HuH-7 (cell line): ENCODE measurements at regions not wholly inside any gene's neighbourhood (a gene's known extent, or its start where the extent isn't known, plus 50 kb on each side); places are given as distances from the start of the nearest gene placed in this dataset.

Experiments
- DNase-seq: peaks from one replicate; pipeline ENCODE4 v3.0.0; 2011; ENCODE audit warnings: low spot score

DNA sequence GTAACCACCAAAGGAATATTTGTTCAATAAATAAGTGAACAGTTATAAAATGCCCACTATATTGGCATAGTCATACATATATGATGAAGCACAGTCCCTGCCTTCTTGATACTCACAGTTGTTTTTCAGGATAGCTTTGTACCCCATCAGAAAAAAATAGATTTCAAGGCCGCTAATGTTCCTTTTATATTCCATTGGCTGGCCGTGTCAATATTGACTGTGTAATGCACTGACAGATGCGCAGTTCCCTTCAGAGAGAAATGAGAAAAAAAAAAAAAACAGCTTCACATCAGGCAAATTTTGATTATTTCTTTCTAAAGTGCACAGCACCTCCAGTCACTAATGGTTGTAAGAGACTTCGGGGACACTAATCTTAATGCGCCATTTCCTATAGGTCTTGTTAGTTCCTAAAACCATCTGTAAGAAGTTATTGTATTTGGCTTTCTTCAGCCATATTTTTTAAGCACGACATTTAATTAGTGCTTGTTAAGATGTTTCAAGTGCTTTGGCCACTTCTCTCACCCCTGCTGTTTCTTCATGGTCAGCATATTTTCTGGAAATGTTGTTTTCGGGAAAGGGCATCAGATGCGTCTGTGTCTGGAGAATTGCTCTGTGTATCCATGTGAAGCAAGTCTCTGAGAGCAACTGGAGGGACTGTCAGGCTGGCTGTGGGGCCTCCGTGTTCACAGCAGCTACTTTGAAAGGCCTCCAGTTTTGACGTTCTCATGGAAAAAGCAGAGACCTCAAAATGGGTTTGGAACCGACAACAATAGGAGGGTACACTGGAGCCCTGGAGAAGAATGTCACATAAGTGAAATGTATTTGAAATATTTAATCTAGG, 378.3 kb downstream of the MTX2 start:
- DNase-seq, result no peak

DNA sequence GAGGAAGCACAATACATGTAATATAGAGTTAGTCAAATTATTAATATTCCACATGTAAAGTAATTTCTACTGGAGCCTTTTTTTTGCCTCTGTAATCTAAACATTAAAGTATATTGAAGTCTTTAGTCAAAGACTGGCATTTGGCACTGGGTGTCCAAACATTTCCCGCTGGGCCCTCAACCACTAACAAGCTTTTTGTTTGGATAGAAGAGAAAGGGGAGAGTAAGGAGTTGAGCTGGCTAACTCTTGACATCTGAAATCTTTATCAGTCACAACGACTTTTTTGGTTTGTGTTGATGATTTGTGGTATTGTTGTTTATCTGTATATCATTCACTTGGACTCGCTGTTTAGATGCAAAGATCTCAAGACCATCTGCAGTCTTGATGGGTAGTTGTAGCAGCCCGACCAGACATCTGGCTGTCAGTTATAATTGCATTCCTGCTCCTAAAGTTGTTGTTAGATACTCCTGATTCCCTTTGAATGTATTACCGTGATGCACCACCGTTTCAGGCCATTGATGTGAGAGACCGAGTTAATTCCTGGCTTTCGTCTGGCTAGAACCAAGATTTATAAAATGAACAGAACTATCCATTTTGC, 379.6 kb downstream of the MTX2 start:
- DNase-seq, result no peak

DNA sequence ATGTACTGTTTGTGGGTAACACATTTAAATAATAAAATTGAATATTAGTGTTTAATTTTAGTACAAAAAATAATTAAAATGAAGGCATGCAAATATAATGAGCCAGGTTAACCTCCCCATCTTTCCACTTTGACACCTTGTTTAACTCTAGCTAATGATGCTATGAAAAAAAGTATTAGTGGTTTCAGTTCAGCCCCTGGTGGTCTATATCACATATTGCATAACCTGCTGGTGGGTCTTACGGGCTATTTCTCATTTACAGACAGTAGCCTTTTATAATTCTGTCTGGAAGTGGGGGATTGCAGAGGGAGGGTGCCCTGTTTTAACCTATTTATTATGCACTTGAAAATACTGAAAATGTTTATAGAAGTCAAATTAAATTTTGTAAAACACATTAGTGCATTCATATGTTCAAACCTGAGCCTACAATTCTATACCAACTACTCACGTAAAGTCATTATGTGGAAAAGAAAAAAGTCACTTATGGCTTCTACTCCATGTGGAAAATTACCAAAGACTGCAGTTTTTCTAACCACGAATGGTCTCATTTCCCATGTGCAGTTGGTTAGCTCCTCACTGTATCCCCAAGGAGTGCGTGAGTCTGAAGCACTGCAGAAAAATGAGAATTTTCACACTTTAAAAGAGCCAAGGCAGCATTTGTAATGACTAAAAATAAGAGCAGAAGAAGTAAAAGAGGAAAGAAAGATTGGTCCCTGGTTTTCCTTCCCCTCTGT, 381.0 kb downstream of the MTX2 start:
- DNase-seq, result no peak

DNA sequence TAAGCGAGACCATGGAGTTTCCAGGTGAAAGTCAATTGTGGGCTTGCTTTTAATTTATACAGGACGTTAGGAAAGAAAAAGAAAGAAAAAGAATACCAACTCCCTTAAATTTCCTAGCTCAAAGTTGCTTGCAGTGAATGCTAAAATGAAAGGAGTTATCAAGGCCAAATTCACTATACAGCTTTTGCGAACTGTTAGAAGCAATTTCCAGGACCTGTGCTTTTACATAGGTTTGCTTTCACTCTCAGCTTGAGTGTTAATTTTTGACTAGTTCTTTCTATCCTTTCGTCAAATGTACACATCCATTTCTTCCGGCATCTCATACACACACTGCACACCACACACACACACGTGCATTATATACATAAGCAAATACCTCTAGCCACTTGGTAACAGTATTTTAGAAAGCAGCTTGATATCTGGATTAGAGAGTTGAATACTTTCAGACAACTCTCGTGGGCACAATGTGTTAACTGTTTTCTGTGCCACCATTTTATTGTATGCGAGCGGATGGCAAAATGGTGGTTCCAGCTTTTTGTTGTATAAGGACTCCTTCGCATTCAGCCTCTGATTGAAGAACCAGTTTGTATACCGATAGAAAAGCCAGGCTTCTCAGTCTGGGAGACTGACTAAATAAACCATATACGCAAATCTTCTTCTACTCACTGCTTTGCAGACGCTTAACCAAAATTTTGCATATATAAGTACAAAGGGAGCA, 381.8 kb downstream of the MTX2 start:
- no peak for DNase-seq

DNA sequence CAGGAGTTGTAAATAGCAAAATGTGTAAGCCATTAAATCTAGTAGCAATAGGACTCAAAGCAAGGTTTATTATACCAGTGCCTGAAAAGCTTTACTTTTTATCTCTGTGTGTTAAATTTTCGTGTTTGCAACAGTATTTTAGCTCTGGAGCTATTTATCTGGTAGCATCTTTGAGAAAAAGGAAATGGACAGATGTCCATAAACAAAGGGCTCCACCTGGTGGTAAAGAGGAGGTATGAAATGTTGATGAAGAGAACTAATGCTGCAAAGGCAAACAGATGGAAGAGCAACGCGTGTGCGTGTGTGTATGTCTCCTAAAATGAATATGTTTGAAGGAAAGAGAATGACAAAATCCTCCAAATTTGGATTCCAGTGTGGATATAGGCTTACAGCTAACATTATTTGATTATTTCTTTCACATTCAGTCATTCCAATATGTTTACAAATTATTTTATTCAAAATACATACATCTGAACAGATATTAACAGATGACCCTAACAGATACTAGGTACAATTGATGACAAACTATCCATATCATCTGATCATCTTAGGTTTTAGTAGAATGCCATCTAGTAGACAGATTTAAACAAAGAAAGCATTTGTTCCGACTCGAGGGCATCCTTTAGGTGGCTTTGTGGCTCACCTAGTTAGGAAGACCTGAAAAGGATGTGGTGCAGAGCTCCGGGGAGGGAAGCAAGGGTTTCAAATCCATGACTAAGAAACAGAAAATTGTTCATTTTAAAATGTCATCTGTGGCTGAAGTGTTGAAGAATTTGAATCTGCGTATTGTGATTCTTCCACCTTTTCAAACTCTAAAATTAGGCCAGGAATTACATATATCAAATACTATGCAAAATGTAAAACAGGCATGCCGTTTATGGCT, 383.3 kb downstream of the MTX2 start:
- peak; percentile 28 for DNase-seq

DNA sequence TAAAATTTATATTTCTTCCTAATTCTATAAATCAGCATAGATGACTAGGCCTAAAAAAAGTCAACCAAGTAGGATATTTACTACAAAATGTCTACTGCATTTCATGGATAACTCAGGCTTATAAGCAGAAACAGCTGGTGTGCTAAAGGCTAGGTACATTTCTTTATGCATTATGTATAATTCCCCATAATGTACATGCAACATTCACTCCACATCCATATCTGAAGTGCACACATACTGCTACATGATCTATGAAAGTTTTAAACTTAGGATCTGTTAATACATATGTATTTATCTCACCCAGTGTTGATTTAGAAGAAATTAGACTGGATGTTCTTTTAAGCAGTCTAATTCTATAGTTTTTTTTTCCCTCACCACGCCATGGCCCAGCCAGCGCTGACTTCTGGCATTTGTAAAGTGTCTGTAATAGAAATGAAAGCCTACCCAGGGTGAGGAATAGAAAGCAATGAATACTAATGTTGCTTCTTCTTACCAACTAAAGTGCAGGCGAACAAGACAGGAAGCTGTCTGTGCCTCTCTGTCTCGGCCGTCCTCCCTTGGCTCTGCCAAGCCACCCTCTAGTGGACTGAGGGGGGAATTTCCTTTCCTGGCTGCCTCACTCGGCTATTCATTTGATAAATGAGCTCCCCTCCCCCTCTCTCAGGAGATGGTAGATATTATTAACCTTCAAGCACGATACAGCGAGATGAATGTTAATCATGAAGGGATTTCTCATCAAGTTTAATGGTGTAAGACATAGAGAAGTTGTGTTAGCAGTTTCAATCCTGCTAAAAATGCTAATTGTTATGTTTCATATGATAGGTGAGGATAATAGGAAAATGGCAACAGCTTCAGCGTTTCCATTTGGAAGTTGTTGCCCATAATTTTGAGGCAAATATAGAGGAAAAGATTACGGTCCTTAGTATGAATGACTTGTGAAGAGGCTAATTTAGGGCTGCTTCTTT, 384.5 kb downstream of the MTX2 start:
- DNase-seq, result peak; percentile 52

DNA sequence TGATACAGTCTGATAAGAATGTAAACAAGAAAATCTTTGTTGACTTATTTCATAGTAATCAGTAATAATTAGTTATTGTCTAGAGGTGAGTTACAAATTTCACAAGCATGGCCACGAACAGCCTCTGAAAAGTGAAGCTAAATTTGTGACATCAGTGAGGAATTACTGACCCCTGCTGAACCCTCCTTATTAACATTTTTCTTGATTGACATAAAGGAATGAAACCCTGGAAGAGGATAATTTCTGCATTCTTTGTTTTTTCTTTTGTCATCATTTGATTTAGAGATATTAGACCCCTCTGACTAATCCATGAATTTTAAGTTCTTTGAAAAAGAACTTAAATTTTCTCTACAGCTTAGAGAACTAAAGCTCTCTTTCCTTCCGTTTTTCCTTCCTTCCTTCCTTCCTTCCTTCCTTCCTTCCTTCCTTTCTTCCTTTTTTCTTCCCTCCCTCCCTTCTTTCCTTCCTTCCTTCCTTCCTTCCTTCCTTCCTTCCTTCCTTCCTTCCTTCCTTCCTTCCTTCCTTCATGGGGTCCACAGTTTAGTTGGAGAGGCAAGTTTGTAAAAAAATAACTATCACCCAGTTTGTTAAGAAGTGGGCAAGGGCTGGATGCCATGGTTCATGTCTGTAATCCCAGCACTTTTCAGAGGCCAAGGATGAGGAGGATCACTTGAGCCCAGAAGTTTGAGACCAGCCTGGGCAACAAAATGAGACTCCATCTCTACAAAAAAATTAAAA, 387.0 kb downstream of the MTX2 start:
- DNase-seq, result no peak

DNA sequence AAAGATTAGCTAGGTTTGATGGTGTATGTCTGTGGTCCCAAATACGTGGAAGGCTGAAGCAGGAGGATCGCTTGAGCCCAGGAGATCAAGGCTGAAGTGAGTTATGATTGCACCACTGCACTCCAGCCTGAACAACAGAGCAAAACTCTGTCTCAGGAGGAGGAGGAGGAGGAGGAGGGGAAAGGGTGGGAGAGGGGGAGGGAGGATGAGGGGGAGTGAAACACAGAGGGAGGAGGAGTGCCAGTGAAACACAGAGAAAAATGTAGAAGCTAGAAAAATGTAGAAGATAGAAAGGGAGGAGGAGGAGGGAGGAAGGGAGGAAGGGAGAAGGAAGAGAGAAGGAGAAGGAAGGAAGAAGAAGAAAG, 387.5 kb downstream of the MTX2 start:
- DNase-seq, result no peak

DNA sequence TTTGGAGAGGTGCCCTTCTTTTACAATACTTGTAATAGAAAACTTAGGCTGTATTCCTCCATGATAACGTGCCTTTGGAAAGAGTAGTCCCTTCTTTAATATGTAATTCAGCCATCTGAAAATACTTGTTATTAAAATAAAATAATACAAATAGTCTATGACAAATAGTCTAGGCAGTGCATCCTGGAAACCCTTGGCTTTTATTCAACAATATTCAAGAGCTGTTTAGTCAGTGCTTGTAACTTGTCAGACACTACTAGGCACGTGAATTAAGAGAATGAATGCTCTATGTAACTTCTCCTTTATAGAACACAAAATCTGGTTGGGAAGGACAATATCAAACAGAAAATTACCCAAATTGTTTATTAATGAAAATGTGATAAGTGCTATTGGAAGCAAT, 388.2 kb downstream of the MTX2 start:
- DNase-seq, result no peak

DNA sequence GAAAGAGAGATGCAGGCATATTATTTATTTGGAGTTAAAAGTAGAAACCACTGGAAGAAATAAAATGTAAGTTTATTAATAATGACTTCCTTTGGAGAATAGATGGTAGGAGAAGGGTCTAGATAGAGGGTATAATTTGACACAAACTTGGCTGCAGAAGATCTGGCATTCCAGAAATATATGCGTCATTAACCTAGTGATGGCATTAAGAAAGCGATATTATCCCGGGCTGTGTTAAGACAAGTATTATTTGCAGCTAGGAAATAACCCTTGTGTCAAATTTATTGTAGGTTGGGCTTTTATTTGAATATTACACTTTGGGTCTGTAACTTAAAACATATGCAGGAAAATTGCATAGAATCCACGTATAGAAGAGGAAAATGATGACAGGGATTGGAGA, 389.5 kb downstream of the MTX2 start:
- DNase-seq, result no peak

DNA sequence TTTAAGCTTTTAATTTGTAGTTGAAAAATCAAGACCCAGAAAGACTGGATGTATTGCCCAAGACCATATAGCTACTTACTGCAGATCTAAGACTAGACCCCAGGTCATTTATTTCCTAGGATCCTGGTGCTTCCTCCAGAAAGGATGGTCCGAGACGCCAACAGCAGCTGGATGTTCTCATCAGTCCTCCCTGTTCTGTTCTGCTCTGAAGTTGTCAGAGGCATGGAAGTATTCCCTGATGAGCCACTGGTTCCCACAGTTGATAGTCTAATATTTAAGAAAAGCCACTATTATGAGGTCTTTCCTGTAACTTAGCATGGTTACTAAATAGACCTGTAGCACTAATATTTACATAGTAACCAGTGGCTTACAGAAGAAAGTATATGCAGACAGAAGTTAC, 393.5 kb downstream of the MTX2 start:
- DNase-seq, result no peak

DNA sequence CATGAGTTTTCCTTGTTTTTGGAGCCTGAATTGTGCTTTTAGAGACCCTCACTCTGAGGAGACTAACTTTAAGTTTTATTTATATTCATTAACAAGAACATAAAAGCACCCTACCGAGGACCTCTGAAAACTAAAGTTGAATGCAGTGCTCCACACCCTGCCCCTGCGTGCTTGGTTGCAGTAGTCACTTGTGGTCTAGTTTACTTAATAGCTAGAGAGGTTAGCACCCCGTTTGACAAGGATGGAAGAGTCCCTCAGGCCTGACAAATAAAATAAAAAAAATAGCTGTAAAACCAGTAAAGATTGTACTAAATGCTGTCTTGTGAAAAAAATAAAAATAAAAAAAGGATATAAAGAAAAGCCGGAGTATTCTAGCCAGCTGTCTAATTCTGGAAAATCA, 395.2 kb downstream of the MTX2 start:
- DNase-seq, result no peak

DNA sequence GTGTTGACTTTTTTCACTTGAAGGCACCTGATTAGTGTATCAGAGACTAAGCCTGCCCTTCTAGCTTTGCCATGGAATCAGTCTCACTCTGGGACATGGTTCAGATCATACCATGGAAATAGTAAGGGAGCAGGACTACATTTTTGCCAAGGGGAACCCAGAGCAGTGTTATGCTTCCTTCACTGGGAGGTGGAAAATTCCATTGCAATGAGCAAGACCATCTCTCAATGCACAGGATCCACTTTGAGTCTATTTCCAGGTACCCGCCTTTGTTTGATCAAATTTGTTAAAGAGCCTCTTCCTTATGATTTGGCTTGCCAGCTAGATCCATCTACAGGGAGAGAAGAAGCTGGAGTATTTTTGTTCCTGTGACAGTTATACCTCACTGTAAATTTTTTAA, 395.8 kb downstream of the MTX2 start:
- no peak for DNase-seq

DNA sequence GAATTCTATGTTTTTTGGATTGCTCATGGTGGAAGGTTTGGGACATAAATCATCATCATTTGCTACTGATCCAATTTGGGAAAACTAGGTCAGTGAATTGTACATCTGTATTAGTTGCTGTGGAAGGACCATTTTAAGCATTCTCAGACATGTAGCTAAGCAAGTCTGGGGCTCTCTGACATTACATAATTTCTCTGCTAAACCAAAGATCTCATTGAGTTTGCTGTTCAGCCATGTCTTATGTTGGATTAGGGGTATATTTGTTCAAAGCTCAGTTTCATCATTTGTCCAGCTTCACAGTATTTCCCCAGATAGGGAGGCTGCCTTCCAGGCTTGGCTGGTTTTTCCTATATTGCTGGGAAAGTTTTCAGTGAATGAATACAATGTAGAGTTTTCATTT, 399.7 kb downstream of the MTX2 start:
- DNase-seq, result no peak

DNA sequence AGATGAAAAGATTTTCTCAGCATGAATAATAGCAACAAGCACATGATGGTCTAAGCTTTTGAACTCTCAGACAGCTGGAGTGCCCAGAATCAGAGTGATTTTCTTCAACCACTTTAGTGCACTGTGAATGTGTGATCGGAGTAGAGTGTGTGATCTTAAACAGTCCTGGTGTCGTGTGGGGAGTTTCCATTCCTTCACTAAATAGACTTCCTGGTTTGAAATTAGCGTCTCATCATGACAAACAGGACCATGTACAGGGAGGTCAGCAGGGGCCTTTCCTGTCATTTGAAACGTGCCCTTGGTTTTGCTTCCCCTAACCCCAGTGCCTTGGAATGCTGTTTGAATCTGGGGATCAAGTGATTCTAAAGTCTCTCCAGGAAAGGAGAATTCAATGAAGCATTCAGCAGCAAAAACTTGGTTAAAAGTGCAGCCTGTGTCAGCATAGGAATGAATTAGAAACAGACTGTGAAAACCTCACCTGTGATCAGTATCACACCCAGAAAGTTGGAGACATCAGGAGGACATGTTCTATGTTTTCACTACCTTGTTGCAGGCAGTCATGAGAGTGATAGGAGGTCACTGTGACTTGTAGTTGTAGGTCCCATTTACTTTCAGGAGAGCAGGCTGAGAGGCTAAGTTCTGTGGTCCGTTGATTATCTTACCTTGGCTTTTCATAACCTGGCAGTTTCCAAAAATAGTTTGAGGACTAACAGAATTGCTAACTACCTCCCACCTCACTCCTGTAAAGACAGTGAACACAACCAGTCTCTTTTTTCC, 400.3 kb downstream of the MTX2 start:
- no peak for DNase-seq

DNA sequence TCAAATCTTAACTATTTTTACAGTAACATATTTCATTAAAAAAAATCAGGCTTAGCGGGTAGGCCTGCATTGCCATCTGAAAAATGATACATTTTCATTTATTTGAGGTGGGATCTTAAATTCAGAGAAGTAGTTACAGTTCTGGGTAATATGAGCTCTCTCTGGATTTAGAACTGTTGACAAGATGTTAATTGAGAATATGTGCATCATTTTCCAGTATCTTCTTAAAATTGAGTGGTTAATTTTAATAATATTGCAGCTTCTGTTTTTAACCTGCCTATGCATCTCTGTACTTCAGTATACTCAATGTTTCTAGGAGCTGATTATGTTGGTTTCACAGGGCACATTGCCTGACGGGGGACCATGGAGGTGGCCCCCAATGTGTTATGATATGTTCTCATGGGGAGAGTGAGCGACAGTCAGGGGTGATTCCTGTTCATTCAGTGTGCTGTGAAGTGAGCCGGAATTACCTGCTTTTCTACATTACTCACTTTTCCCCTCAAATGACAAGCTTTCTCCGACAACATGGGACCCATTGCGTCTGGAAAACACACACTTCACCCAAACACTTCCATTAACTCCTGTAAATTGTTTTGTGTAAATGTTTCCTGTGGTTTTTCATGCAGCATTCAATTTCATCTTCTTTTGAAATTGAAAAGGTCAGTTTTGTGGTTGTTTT, 406.2 kb downstream of the MTX2 start:
- no peak for DNase-seq

DNA sequence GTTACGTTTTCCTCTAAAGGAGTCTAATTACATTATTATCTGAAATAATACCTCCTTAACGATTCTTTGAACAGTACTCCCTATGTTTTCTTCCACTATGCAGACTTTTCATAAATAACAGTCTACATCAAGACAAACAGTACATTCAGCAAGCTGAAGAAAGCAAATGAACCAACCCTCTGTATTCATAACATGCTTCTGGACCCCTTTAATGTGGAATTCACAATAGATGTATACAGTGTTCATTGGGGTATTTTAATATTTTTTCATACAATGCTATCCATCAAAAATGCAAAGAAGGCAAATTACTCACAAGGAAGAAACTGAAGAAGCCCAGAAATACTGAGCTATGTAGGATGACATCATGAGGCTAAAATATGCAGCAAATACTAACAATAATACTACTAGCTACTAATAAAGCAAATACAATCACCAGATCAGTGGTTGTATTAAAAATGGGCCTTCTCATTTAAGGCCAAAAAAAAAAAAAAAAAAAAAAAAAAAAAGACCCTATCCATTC, 408.6 kb downstream of the MTX2 start:
- no peak for DNase-seq

DNA sequence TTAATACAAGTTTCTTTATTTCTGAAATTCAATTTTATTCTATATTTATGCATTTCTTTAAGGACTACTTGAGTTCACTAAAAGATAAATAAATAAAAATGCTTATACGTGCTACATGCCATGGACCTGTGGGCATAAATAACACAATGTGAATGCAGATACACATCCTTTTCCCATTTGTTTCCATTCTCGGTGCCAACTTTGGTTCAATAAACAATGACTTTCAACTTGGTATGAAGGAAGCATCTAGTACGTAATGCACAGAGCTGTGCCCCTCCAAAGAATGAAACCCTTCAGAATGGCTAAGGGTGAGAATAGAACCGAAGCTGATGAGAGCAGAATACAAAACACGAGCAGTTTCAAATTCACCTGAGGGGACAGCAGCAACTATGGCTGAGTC, 409.3 kb downstream of the MTX2 start:
- DNase-seq, result no peak
